Skeletal muscle tissue (tissue), 3 donors: ENCODE measurements at regions not wholly inside any gene's neighbourhood (a gene's known extent, or its start where the extent isn't known, plus 50 kb on each side); places are given as distances from the start of the nearest gene placed in this dataset.
"Not testable (repeated sequence)": the region's sequence is repeated elsewhere in the genome, so short reads cannot be mapped to it uniquely, and the experiment has no call there.

Experiments used
- H3K27ac ChIP-seq: one replicate; pipeline ENCODE4 v1.7.0; 2013; ENCODE audit warnings: mild to moderate bottlenecking, low read depth, low read length, inconsistent platforms
- H3K27me3 ChIP-seq, 3 donors: one replicate each; pipeline ENCODE4 v1.7.0; 2013; ENCODE audit warnings: low read length in 3 of 3; ENCODE audit not compliant: control insufficient read depth in 3 of 3, insufficient read depth in 3 of 3
- H3K36me3 ChIP-seq, 3 donors: one replicate each; pipeline ENCODE4 v1.7.0; 2013; ENCODE audit warnings: low read length in 3 of 3; ENCODE audit not compliant: control insufficient read depth in 3 of 3, insufficient read depth in 3 of 3
- H3K4me1 ChIP-seq, 3 donors: one replicate each; pipeline ENCODE4 v1.7.0; 2013; ENCODE audit warnings: low read length in 3 of 3, mild to moderate bottlenecking in 3 of 3; ENCODE audit not compliant: control insufficient read depth in 3 of 3, insufficient read depth in 3 of 3
- H3K4me3 ChIP-seq, 3 donors: one replicate each; pipeline ENCODE4 v1.7.0; 2013; ENCODE audit warnings: low read length in 3 of 3
- H3K9ac ChIP-seq, 3 donors: one replicate each; pipeline ENCODE4 v1.7.0; 2013; ENCODE audit warnings: low read length in 3 of 3, mild to moderate bottlenecking in 3 of 3, moderate library complexity in 2 of 3, low read depth in 1 of 3
- H3K9me3 ChIP-seq, 3 donors: one replicate each; pipeline ENCODE4 v1.7.0; 2013; ENCODE audit warnings: low read length in 3 of 3; ENCODE audit not compliant: control insufficient read depth in 3 of 3
- donor health status: Osteomylitis.

DNA sequence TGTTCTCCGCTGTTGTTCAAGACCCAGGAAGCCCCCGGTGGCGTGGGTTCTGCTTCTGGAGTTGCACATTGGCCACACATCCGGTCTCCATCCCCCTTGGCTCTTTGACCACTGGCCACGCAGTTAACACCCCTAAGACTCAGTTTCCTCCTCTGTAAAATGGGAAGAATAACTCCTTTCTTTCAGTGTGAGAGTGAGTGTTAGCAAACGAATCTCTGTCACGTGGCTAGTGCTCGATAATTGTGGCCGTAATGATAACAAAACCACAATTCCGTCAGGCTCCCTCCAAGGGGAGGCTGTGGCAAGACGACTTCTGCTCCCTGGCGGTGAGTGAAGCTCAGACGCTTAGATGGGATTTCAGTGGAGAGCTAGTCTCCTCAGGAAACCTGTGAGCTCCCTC, 315.2 kb upstream of the B3GAT1 start:
- no peaks in the 10 kb centered on the region for H3K9me3 ChIP-seq
- H3K27me3 ChIP-seq = peaks cover 2 to 45% (median 17%) of the 10 kb centered on the region in 3 donors
- no peaks in the 10 kb centered on the region for H3K4me1 ChIP-seq
- H3K27ac ChIP-seq = no peak overlapping the region
- no peak overlapping the region for H3K9ac ChIP-seq
- no peaks in the 10 kb centered on the region for H3K36me3 ChIP-seq
- H3K4me3 ChIP-seq = no peak overlapping the region

DNA sequence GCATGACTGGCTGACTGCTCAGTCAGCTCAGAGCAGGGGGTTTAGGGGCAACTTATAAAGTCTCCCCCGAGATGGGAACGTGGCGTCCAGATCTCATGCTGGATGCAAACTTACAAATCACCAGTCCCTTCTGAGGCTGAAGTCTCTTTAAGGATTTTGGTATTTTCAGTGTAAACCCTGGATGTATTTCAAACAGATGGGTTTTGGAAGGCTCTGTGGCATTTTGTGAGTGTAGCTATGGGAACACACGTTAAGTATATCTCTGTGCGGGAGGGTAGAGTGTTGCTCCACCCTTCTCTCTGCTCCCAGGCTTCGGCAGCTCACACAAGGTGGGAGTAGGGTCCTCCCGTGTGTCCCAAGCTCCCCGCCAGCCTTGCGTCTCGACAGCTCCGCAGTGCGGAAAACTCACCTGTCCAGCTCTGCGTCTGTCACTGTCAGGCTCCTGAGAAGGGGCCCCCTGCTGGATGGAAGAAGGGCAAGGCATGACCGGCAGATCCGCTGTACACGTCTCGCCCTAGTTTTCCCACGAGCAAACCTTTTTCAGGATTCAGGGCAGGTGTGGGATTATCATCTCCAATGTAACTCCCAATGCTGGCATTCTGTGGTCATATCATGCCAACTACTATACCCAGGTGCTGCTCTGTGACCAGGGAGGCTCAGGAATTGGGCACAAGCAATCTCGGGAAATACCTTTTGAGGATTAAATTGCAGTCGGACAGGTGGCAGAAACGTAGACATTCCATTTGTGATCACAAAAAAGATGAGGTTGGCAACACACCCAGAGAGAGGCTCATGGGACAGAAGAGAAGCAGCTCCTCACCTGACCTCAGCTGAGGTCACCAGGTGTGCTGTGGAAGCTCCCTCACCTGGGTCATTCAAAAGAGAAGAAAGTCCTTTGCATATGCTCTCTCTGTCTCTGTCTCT, 313.9 kb upstream of the B3GAT1 start:
- H3K27ac ChIP-seq = no peak overlapping the region
- no peaks in the 10 kb centered on the region for H3K4me1 ChIP-seq
- H3K9ac ChIP-seq = no peak overlapping the region
- no peaks in the 10 kb centered on the region for H3K36me3 ChIP-seq
- no peaks in the 10 kb centered on the region for H3K9me3 ChIP-seq
- H3K4me3 ChIP-seq = no peak overlapping the region
- H3K27me3 ChIP-seq = peaks cover 2 to 37% (median 16%) of the 10 kb centered on the region in 3 donors

DNA sequence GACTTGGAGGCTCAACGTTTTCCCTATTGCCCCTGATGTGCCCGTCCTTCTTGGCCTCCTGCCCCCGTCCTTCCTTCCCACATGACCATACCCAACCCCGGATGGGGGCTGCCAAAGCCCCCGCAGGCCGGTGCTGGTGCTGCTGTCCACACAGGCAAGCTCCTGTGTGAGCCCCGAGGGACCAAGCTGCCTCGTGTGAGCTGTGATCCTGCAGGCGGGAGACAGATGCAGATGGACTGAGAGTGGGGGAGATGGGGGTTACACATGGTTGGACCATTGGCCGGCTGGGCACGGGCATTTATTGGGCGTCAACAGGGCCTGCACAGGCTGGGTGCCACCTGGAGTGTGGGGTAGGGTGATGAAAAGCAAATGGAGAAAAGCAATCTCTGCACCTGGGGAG, 313.2 kb upstream of the B3GAT1 start:
- H3K27me3 ChIP-seq = peaks cover 2 to 35% (median 16%) of the 10 kb centered on the region in 3 donors

DNA sequence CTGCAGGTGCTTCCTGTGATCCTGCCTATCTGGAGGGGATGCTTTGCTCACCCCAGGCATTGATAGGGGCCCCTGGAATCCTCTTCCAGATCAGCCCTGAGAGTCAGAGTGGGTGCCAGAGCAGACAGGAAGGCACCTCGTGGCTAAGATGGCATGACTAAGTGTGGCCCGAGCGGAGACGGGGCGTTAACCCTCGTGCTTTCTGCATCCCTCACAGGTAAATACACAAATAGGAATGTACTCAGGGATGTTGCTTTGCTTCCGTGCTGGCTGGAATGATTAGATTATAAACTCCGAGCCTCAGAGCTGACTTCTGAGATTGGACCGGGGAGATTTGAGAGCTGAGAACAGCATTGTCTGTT, 312.7 kb upstream of the B3GAT1 start:
- peaks cover 2 to 35% (median 16%) of the 10 kb centered on the region in 3 donors for H3K27me3 ChIP-seq
- no peaks in the 10 kb centered on the region for H3K36me3 ChIP-seq
- H3K9me3 ChIP-seq = no peaks in the 10 kb centered on the region
- H3K9ac ChIP-seq = no peak overlapping the region
- H3K4me3 ChIP-seq = no peak overlapping the region
- no peaks in the 10 kb centered on the region for H3K4me1 ChIP-seq
- no peak overlapping the region for H3K27ac ChIP-seq

More for the DNA sequence above, 313.2 kb upstream of the B3GAT1 start:
- Histone ChIP-seq H3K4me3 (no peak overlapping the region), H3K9ac (no peak overlapping the region), H3K9me3 (no peaks in the 10 kb centered on the region), H3K4me1 (no peaks in the 10 kb centered on the region), H3K27ac (no peak overlapping the region), H3K36me3 (no peaks in the 10 kb centered on the region)

DNA sequence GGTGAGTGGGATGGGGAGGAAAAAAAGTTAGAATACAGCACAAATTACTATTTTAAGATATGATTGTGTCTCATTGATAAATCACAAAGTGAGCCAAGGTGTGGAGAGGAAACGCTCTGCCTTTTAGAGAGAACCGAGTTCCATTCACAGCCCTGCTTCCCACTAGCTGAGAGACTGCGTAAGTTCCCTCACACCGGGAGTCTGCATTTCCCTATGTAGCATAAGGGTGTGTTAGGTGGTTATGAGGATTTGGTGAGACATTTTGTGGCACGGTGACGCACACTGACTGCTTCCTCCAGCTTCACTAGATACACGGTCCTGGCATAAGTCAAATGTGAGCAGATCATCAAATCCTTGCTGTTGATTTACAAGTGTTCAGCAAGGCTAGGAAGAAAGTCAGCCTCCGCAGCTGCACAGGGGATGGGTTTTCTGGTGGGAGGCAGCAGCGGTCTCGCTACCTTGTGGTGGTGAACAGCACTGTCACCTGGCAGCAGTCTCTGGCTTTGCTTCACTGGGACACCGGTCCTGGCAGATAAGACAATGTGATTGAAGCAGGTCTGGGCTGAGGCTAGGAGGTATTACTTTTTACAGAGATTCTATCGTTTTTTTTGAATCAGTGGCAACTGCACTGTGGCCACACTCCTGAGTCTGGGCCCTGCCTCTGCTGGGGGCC, 312.2 kb upstream of the B3GAT1 start:
- no peak overlapping the region for H3K27ac ChIP-seq
- no peak overlapping the region for H3K9ac ChIP-seq
- H3K36me3 ChIP-seq = no peaks in the 10 kb centered on the region
- H3K4me3 ChIP-seq = no peak overlapping the region
- no peaks in the 10 kb centered on the region for H3K9me3 ChIP-seq
- H3K4me1 ChIP-seq = no peaks in the 10 kb centered on the region
- peaks cover under 1 to 35% (median 13%) of the 10 kb centered on the region in 3 donors for H3K27me3 ChIP-seq

DNA sequence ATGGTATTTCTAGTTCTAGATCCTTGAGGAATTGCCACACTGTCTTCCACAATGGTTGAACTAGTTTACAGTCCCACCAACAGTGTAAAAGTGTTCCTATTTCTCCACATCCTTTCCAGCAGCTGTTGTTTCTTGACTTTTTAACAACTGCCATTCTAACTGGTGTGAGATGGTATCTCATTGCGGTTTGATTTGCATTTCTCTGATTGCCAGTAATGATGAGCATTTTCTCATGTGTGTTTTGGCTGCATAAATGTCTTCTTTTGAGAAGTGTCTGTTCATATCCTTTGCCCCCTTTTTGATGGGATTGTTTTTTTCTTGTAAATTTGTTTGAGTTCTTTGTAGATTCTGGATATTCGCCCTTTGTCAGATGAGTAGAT, 308.6 kb upstream of the B3GAT1 start:
- not testable (repeated sequence) for H3K9me3 ChIP-seq, H3K36me3 ChIP-seq, H3K4me1 ChIP-seq, H3K4me3 ChIP-seq, H3K9ac ChIP-seq, H3K27ac ChIP-seq
- H3K27me3 ChIP-seq = peaks cover 0 to 20% (median 0%) of the 10 kb centered on the region in 3 donors

DNA sequence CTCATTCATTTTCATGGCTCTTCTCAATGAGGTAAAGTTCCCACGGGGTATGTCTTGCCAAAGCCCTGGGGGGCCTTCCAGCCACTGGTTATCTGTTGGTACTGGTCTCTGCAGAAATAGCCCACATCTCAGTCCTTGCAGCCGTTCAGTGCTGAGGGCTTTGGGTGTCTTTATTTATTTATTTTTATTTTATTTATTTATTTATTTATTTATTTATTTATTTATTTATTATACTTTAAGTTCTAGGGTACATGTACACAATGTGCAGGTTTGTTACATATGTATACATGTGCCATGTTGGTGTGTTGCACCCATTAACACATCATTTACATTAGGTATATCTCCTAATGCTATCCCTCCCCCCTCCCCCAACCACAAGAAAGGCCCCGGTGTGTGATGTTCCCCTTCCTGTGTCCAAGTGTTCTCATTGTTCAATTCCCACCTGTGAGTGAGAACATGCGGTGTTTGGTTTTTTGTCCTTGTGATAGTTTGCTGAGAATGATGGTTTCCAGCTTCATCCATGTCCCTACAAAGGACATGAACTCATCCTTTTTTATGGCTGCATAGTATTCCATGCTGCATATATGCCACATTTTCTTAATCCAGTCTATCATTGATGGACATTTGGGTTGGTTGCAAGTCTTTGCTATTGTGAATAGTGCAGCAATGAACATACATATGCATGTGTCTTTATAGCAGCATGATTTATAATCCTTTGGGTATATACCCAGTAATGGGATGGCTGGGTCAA, 308.1 kb upstream of the B3GAT1 start:
- not testable (repeated sequence) for H3K4me3 ChIP-seq, H3K27ac ChIP-seq, H3K4me1 ChIP-seq, H3K9me3 ChIP-seq, H3K9ac ChIP-seq, H3K36me3 ChIP-seq
- peaks cover 0 to 14% (median 0%) of the 10 kb centered on the region in 3 donors for H3K27me3 ChIP-seq

DNA sequence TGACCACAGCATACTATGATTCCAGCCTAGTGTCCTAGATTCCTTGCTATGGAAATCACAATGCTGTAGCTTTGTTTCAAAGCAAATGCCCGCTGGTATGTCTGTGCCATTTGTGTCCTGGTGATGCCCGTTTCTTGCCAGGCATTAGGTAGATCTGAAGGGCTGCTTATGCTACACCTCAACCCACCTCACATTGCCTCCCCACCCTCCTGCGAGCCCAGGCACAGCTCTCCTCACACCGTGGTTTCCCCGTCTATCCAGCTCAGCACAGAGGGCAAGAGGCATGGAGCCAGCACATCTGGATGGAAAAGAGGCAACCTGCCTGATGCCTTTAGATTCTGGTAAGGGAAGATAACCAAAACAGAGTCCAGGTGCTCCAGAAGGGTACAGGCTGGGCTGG, 307.4 kb upstream of the B3GAT1 start:
- Histone ChIP-seq H3K4me3 (no peak overlapping the region), H3K9me3 (peaks cover 0 to 5% (median 0%) of the 10 kb centered on the region in 3 donors), H3K9ac (no peak overlapping the region), H3K36me3 (no peaks in the 10 kb centered on the region), H3K27ac (no peak overlapping the region), H3K27me3 (peaks cover 0 to 9% (median 0%) of the 10 kb centered on the region in 3 donors), H3K4me1 (no peaks in the 10 kb centered on the region)

DNA sequence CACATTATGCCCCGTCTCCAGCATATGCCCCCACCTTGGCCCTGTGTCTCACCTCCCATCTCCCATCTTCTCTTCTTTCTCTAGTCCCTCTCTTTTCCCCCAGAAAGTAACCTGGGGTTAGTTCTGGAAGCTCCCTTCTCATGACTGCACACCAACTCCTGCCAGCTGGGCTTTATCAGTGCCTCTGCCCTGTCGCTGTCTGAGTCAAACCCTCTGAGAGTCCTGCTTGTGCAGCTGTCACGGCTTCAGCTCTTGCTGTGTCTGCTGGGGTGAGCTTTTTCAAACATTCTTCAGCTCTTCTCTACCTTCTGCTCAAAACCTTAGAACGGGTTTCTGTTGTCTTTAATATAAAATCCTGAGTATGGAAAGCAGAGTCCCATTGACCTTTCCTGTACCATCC, 304.5 kb upstream of the B3GAT1 start:
- Histone ChIP-seq H3K27me3 (peaks cover 0 to 12% (median 0%) of the 10 kb centered on the region in 3 donors), H3K36me3 (no peaks in the 10 kb centered on the region), H3K4me3 (no peak overlapping the region), H3K27ac (no peak overlapping the region), H3K9me3 (peaks cover 0 to 5% (median 0%) of the 10 kb centered on the region in 3 donors), H3K9ac (no peak overlapping the region), H3K4me1 (no peaks in the 10 kb centered on the region)
